Natural killer cell treated with Interleukin-12 subunit alpha and Interleukin-12 subunit beta and Interleukin-15 and Interleukin-18, amount 100 ng/mL, for 72 hours (primary cell): ENCODE measurements at regions not wholly inside any gene's neighbourhood (a gene's known extent, or its start where the extent isn't known, plus 50 kb on each side); places are given as distances from the start of the nearest gene placed in this dataset.
"Not testable (repeated sequence)": the region's sequence is repeated elsewhere in the genome, so short reads cannot be mapped to it uniquely, and the experiment has no call there.

Source experiments
- ATAC-seq, 2 donors: fragments of 150-1000 bp; cut with Tn5 transposase in 1 of 2; sonication (Bioruptor Pico), chemical (Tn5 transposase) in 1 of 2; 2 replicates each; pipeline ENCODE4 v1.10.0; 2021
- DNase-seq: peaks from one replicate; pipeline ENCODE4 v3.0.0; 2022; ENCODE audit warnings: low spot score
- H3K27ac Mint-ChIP-seq, 2 donors: 1 replicate in 1 of 2; 2 replicates in 1 of 2; pipeline ENCODE4 v1.8.0; 2022; ENCODE audit warnings: mixed read lengths in 2 of 2, mild to moderate bottlenecking in 1 of 2, moderate library complexity in 1 of 2
- H3K27me3 Mint-ChIP-seq, 2 donors: 1 replicate in 1 of 2; 2 replicates in 1 of 2; pipeline ENCODE4 v1.8.0; 2022; ENCODE audit warnings: mixed read lengths in 2 of 2
- H3K36me3 Mint-ChIP-seq: one replicate; pipeline ENCODE4 v1.8.0; 2022; ENCODE audit warnings: mixed read lengths
- H3K4me1 Mint-ChIP-seq, 2 donors: 1 replicate in 1 of 2; 2 replicates in 1 of 2; pipeline ENCODE4 v1.8.0; 2022; ENCODE audit warnings: low read depth in 2 of 2, mixed read lengths in 2 of 2, mild to moderate bottlenecking in 1 of 2
- H3K4me3 Mint-ChIP-seq: one replicate; pipeline ENCODE4 v1.8.0; 2022; ENCODE audit warnings: mixed read lengths
- H3K9me3 Mint-ChIP-seq: 2 replicates; pipeline ENCODE4 v1.8.0; 2022; ENCODE audit warnings: mixed read lengths

DNA sequence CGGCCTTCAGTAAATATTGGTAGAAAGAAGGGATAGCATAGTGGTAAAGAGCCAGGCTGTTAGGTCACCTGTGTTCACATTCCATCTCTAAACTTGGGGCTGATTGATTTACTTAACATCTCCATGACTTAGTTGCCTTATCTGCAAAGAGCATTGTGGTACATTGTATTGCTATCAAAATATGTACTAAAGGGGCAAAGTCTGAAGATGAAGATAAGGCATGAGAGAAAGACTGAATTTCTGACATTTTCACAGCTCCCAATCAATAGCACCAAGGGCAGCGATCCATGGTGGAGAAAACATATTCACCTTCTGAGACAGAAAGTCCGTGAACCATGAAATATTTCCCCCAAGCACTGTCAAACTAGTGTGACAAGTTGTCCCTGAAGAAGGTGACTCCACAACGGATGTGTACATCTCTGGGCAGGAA lies 223.3 kb upstream of the STXBP5 start:
- Mint-ChIP-seq H3K9me3 (peaks cover 8% of the 10 kb centered on the region), H3K4me3 (no peak overlapping the region), H3K27ac (no peak overlapping the region), H3K27me3 (no peaks in the 10 kb centered on the region), H3K4me1 (no peaks in the 10 kb centered on the region), H3K36me3 (no peaks in the 10 kb centered on the region)
- ATAC-seq (no peak), DNase-seq (no peak)

DNA sequence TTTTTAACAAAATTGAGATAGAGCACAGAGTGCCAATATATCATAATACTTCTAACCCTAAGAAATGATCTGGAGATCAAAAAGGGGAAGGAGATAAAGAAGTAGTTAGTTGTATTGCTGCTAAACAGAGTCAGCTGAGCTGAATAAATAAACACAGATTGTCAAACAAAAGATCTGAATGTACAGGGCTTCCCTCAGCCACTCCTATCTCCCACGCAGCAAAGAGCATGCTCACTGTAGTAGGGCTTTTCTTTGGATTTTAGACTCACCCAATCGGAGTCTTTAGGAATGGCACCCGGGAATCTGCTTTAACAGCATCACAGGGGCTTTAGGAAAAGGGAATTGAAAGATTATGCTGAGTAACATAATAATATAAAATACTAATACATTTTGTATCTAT lies 222.2 kb upstream of the STXBP5 start:
- Mint-ChIP-seq H3K36me3 (no peaks in the 10 kb centered on the region), H3K27ac (no peak overlapping the region), H3K9me3 (peaks cover 10% of the 10 kb centered on the region), H3K4me1 (no peaks in the 10 kb centered on the region), H3K4me3 (no peak overlapping the region), H3K27me3 (no peaks in the 10 kb centered on the region)
- DNase-seq (no peak), ATAC-seq (no peak)

DNA sequence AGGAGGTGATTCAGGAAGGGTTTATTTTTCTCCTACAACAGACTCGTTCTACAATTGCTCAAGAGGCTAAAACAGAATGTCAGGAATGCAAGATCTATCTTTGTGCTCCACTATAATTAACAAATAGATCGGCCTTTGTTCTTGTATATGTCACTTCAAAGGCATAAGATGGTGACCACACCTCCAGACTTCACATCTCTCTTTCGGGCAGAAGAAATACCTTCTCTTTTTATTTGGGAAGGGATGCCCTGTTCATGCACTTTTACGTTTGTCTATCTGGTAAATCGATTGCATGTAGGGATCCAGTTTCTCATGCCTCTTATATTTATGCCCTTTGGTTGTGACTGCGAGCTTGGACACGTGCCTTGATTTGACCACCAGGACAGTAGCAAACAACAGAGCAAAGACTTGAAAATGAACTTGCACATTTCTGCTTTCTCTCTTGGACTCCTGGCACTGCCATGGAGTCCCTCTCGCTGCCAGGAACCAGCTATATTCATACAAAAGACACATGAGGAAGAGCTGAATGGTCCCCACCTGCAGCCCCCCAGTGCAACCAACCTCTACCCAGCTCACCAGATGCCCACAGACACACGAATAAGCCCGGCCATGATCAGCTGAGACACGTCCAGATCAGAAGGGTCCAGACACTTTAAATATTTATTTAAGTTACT lies 219.8 kb upstream of the STXBP5 start:
- H3K36me3 Mint-ChIP-seq, result no peaks in the 10 kb centered on the region
- DNase-seq, result no peak
- H3K4me1 Mint-ChIP-seq, result no peaks in the 10 kb centered on the region
- ATAC-seq, result no peak
- no peak overlapping the region for H3K27ac Mint-ChIP-seq
- no peaks in the 10 kb centered on the region for H3K27me3 Mint-ChIP-seq
- peaks cover 10% of the 10 kb centered on the region for H3K9me3 Mint-ChIP-seq
- H3K4me3 Mint-ChIP-seq, result no peak overlapping the region

DNA sequence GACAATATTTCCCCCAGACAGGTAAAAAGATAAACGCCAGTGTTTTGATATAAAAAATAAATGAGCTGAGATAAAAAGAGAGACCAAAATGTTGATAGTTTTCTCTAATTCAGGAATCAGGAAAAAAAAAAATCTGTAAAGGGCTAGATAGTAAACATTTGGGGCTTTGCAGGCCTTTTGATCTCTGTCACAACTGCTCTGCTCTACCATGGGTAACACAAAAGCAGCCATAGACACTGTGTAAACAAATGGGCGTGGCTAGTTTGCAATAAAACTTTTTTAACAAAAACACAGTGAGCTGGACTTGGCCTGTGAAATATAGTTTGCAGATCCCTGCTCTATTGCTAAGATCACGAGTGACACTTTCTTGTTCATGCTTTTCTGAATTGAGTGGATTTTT lies 219.1 kb upstream of the STXBP5 start:
- ATAC-seq (no peak), DNase-seq (no peak)
- H3K9me3 Mint-ChIP-seq, result peaks cover 7% of the 10 kb centered on the region
- H3K36me3 Mint-ChIP-seq, result no peaks in the 10 kb centered on the region
- no peak overlapping the region for H3K4me3 Mint-ChIP-seq
- H3K27me3 Mint-ChIP-seq, result no peaks in the 10 kb centered on the region
- no peak overlapping the region for H3K27ac Mint-ChIP-seq
- H3K4me1 Mint-ChIP-seq, result no peaks in the 10 kb centered on the region

DNA sequence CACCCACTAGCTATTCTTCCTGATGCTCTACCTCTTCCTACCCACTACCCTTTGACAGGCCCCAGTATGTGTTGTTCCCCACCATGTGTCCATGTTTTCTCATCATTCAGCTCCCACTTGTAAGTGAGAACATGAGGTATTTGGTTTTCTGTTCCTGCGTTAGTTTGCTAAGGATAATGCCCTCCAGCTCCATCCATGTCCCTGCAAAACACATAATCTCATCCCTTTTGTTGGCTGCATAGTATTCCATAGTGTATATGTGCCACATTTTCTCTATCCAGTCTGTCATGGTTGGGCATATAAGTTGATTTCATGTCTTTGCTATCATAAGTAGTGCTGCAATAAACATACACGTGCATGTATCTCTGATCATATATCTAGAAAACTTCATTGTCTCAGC lies 218.3 kb upstream of the STXBP5 start:
- Mint-ChIP-seq H3K9me3 (peaks cover 7% of the 10 kb centered on the region), H3K27ac (no peak overlapping the region), H3K27me3 (no peaks in the 10 kb centered on the region), H3K36me3 (no peaks in the 10 kb centered on the region), H3K4me1 (no peaks in the 10 kb centered on the region), H3K4me3 (no peak overlapping the region)
- ATAC-seq (no peak), DNase-seq (no peak)

DNA sequence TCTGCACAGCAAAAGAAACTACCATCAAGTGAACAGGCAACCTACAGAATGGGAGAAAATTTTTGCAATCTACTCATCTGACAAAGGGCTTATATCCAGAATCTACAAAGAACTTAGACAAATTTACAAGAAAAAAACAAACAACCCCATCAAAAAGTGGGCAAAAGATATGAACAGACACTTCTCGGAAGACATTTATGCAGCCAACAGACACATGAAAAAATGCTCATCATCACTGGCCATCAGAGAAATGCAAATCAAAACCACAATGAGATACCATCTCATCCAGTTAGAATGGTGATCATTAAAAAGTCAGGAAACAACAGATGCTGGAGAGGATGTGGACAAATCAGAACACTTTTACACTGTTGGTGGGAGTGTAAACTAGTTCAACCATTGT lies 216.3 kb upstream of the STXBP5 start:
- not testable (repeated sequence) for H3K27ac Mint-ChIP-seq, ATAC-seq, H3K4me1 Mint-ChIP-seq, H3K36me3 Mint-ChIP-seq, H3K4me3 Mint-ChIP-seq, H3K27me3 Mint-ChIP-seq, H3K9me3 Mint-ChIP-seq, DNase-seq

DNA sequence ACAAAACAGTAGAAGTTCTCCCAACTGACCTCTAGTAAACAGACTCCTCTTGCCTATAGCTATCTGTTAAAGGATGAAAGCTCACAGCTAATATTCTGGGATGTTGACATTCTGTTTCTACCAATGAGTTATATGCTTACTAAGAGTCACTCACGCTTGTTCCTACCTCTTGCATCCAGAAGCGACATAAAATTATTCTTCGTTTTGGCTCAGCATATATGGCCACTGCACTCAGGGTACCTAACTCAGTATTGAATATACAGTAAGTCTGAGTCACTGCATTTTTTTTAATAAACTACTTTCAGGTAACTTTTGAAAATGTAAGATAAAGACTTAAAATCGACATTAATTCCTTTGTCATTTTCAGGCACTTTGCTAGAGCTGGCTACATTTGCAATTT lies 214.4 kb upstream of the STXBP5 start:
- no peaks in the 10 kb centered on the region for H3K4me1 Mint-ChIP-seq
- DNase-seq (no peak), ATAC-seq (no peak)
- H3K27me3 Mint-ChIP-seq, result no peaks in the 10 kb centered on the region
- H3K27ac Mint-ChIP-seq, result no peak overlapping the region
- no peaks in the 10 kb centered on the region for H3K36me3 Mint-ChIP-seq
- H3K4me3 Mint-ChIP-seq, result no peak overlapping the region
- H3K9me3 Mint-ChIP-seq, result peaks cover 7% of the 10 kb centered on the region

DNA sequence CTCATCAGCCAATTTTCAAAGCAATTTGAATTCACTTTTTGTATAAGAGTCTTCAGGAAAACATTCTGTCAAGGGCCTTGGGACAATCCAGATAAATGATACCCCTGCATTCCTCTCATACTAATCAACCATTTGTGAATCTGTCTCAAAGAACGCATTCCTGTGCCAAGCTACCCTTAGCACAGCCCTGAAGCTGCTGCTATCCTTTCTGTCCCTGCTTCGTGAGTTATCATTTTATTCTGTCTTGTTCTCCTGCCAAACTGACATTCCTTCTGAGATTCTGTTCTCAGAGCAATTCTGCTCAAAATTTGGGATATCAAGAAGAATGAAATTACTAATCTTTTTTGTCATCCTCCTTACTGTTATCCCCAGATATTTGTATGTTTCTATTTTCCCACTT lies 213.9 kb upstream of the STXBP5 start:
- no peaks in the 10 kb centered on the region for H3K36me3 Mint-ChIP-seq
- peaks cover 7% of the 10 kb centered on the region for H3K9me3 Mint-ChIP-seq
- no peaks in the 10 kb centered on the region for H3K27me3 Mint-ChIP-seq
- no peak overlapping the region for H3K4me3 Mint-ChIP-seq
- no peaks in the 10 kb centered on the region for H3K4me1 Mint-ChIP-seq
- ATAC-seq (no peak), DNase-seq (no peak)
- no peak overlapping the region for H3K27ac Mint-ChIP-seq

DNA sequence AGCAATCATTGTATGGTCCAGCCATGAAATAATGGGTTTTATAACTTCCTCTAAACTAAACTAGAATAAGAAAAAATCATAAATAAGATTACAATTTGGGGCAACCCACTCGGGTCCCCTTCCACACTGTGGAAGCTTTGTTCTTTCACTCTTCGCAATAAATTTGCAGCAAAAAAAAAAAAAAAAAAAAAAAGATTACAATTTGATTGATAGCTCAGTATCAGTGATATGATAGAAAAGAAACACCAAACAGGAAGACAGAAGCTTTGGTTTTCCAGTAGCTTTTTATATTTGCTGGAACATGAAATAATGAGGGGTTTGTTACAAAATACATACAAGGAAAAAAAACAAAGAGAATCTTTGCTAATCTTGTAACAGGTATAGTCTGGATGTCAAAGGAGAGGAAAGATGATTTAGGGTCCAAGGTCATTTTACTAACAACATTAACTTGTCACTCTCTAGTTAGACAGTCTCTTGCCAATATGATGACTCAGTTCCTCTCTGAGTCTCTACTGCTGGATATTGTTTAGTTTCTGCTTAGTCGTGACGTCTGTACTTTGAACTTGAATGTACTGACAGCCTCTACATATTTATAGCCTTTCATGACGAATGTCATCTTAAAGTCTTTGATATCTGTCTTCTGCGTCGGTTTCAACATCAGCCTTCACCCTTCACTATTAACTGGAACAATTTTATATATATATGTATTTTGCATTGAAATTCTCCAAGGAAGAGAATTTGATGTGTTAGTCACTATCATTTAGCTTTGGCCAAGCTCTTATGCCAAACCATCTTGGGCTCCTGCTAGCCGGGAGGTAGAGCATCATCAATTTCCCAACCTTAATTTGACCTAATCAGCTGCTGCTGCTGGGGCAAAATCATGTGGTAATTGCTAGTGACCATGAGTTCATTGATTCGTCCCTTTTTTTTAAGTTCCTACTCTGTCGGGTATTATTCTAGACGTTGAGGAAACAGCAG lies 213.1 kb upstream of the STXBP5 start:
- no peak overlapping the region for H3K4me3 Mint-ChIP-seq

DNA sequence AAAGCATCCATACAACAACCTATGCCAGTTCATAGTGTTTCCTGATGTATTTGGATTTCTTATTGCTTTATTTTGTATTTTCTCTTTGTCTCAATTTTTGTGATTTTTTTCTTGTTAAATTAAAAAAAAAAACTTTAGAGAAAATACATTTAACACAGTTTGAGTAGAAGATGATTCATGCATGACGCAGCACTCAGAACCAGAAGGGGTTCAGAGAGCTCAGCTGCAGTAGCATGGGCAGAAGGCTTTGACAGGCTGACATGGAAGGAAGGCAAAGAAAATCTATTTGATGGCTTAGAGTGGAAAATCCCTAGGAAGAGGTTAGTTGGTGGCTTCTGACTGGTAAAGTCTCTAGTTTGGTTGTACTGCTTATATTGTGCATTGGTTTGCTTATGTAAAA lies 207.2 kb upstream of the STXBP5 start:
- H3K4me3 Mint-ChIP-seq, result no peak overlapping the region
- H3K27ac Mint-ChIP-seq, result no peak overlapping the region
- H3K36me3 Mint-ChIP-seq, result no peaks in the 10 kb centered on the region
- H3K27me3 Mint-ChIP-seq, result no peaks in the 10 kb centered on the region
- DNase-seq (no peak), ATAC-seq (no peak)
- no peaks in the 10 kb centered on the region for H3K9me3 Mint-ChIP-seq
- H3K4me1 Mint-ChIP-seq, result no peaks in the 10 kb centered on the region

More for the DNA sequence above, 213.1 kb upstream of the STXBP5 start:
- Mint-ChIP-seq H3K9me3 (peaks cover 4% of the 10 kb centered on the region), H3K4me1 (no peaks in the 10 kb centered on the region), H3K27me3 (no peaks in the 10 kb centered on the region), H3K36me3 (no peaks in the 10 kb centered on the region), H3K27ac (no peak overlapping the region)
- DNase-seq (no peak), ATAC-seq (no peak)

DNA sequence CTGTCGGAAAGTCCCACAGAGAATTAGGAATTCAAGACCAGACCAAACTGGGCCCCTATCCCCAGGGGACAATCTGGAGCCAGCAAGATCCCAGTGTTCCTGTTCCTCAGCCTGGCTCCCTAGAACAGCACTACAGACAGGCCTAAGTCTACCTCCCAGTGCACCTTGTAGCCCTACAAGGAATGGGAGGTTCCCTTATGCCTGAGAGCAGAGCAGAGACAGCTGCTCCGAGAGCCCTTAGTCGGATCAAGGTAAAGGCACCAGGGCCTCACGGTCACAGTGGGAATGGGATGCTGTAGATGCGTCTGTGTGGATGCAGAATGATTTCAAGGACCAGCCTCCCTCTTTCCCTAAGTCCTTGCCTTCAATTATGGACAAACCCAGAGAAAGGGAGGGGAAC lies 204.5 kb upstream of the STXBP5 start:
- Mint-ChIP-seq H3K4me3 (no peak overlapping the region), H3K36me3 (no peaks in the 10 kb centered on the region), H3K9me3 (no peaks in the 10 kb centered on the region), H3K27me3 (no peaks in the 10 kb centered on the region), H3K4me1 (no peaks in the 10 kb centered on the region), H3K27ac (no peak overlapping the region)
- DNase-seq (no peak), ATAC-seq (no peak)

DNA sequence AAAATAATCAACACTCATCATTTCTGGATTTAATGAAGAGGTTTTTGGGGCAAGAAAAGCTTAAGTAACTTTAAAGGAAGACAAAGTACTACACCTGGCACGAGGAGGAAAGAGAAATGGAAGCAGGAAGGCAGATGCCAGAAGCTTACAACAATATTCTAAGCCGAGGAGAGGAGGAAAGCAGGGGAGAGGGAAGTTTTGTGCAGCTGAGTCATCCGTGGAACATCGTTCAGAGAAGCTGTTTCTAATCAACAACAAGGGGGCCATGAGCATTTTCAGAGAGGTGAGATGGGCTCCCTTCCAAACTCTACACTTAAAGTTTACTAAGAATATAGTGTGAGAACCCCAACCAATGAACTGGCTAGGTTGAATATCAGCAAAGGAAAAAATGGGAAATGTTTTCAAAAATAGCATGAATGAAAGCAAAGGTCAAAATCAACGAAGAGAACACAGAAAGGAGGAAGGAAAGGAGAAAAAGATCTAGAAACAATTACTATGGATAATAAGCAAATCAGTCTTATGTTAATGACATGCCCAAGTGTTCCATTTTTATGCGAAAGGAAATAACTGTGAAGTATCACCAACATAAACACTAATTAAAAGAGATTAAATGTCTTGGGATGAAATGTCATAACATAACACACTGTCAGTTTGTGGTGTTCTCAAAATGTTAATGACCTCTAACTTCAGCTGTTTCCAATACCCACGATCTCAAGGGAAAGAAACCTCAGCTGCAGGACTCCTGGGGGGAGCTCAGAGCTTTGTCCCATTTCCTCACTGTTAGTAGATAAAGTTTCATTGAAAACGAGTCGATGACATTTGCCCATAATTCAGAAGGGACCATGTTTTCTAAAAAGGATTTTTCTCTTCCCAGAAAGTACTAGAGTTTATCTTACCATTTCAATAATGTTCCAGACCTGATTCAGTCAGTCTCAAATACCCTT lies 203.4 kb upstream of the STXBP5 start:
- DNase-seq (no peak), ATAC-seq (no peak)
- no peak overlapping the region for H3K4me3 Mint-ChIP-seq
- no peaks in the 10 kb centered on the region for H3K27me3 Mint-ChIP-seq
- no peaks in the 10 kb centered on the region for H3K4me1 Mint-ChIP-seq
- no peak overlapping the region for H3K27ac Mint-ChIP-seq
- no peaks in the 10 kb centered on the region for H3K9me3 Mint-ChIP-seq
- no peaks in the 10 kb centered on the region for H3K36me3 Mint-ChIP-seq

DNA sequence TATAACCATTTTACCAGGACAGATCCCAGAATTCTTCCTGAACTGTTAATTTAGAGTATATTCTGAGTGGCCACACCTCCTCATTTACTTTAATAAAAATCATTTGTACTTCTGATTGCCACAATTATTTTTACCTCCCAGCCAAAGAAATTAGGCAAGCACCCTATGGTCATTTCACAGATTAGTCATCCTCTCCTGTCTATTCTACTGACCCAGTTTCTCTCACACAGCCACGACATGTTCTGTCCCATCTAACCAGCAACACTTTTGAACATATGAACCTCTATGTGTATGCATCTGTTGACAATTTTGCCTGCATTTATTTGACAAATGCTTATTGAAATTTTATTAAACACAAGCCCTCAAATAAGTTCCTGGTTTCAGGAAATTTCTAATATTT lies 202.6 kb upstream of the STXBP5 start:
- Mint-ChIP-seq H3K27me3 (no peaks in the 10 kb centered on the region), H3K27ac (no peak overlapping the region), H3K4me3 (no peak overlapping the region), H3K4me1 (no peaks in the 10 kb centered on the region), H3K9me3 (no peaks in the 10 kb centered on the region), H3K36me3 (no peaks in the 10 kb centered on the region)
- ATAC-seq (no peak), DNase-seq (no peak)

DNA sequence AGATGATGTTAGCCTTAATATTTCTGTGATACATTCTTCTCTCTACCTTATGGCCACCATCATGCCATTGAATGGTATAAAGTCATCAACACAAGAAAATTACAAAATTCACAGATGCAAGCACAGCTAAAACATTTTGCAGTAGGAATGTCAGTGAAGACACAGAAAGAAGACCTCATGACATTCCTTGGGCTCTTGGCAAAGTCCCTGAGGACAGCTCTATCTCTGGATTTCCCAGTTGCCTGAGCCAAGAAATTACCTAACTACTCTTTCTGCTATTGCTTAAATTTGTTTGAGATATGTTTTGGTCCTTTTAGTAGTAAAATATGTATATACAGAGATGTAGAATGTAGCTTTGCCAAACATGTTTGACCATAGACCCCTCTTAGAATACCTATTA lies 201.0 kb upstream of the STXBP5 start:
- no peak for ATAC-seq
- no peaks in the 10 kb centered on the region for H3K27me3 Mint-ChIP-seq
- H3K9me3 Mint-ChIP-seq, result no peaks in the 10 kb centered on the region
- H3K4me3 Mint-ChIP-seq, result no peak overlapping the region
- DNase-seq, result no peak
- no peaks in the 10 kb centered on the region for H3K4me1 Mint-ChIP-seq
- no peak overlapping the region for H3K27ac Mint-ChIP-seq
- H3K36me3 Mint-ChIP-seq, result no peaks in the 10 kb centered on the region
